HEK293T (cell line): ENCODE measurements at regions not wholly inside any gene's neighbourhood (a gene's known extent, or its start where the extent isn't known, plus 50 kb on each side); places are given as distances from the start of the nearest gene placed in this dataset.

Experiments used
- FOXK2 ChIP-seq: fragments of 450-650 bp; IDR thresholded peaks from 2 replicates; pipeline ENCODE4 v1.6.1; 2016; ENCODE audit warnings: mild to moderate bottlenecking
- HDGF ChIP-seq: fragments of 450-650 bp; IDR thresholded peaks from 2 replicates; pipeline ENCODE4 v1.6.1; 2017; ENCODE audit warnings: antibody characterized with exemption, borderline replicate concordance
- LEF1 ChIP-seq: fragments of 450-650 bp; IDR thresholded peaks from 2 replicates; pipeline ENCODE4 v1.6.1; 2017; ENCODE audit warnings: mild to moderate bottlenecking, borderline replicate concordance
- NFRKB ChIP-seq: fragments of 450-650 bp; IDR thresholded peaks from 2 replicates; pipeline ENCODE4 v1.6.1; 2016; ENCODE audit warnings: mild to moderate bottlenecking, moderate library complexity
- SP1 ChIP-seq: fragments of 450-650 bp; IDR thresholded peaks from 2 replicates; pipeline ENCODE4 v1.6.1; 2017
- SUZ12 ChIP-seq: fragments of 450-650 bp; IDR thresholded peaks from 2 replicates; pipeline ENCODE4 v1.6.1; 2016; ENCODE audit warnings: mild to moderate bottlenecking
- TARDBP ChIP-seq: fragments of 450-650 bp; IDR thresholded peaks from 2 replicates; pipeline ENCODE4 v1.6.1; 2016

GRCh38 chr9:86885232-86885631 lies 62.1 kb downstream of the GAS1 start:
- TF ChIP-seq SUZ12: no peak
- no peak for TF ChIP-seq NFRKB
- TF ChIP-seq TARDBP: no peak
- TF ChIP-seq LEF1: no peak
- no peak for TF ChIP-seq HDGF
- TF ChIP-seq SP1: no peak
- no peak for TF ChIP-seq FOXK2
